ENCODE measurements at regions not wholly inside any gene's neighbourhood (a gene's known extent, or its start where the extent isn't known, plus 50 kb on each side); places are given as distances from the start of the nearest gene placed in this dataset.

GRCh38 chr9:129497813-129498450, 123.0 kb downstream of the C9orf50 start:
- peaks cover 20% of the 10 kb centered on the region for H3K4me1 ChIP-seq (ENCODE audit: control insufficient read depth, insufficient read depth, low read length, poor library complexity, severe bottlenecking)
- no peak for DNase-seq
- no peaks in the 10 kb centered on the region for H3K27me3 ChIP-seq (replicated peaks; ENCODE audit: control insufficient read depth, insufficient read depth, low read length, poor library complexity, severe bottlenecking)
- no peak overlapping the region for H3K4me3 ChIP-seq (ENCODE audit: insufficient read depth, low read depth, low read length, poor library complexity, severe bottlenecking)
- no peak overlapping the region for H3K27ac ChIP-seq (ENCODE audit: insufficient read depth, low read length, poor library complexity, severe bottlenecking)
- no peaks in the 10 kb centered on the region for H3K36me3 ChIP-seq (ENCODE audit: control insufficient read depth, insufficient read depth, low read length)
- no peaks in the 10 kb centered on the region for H3K9me3 ChIP-seq (ENCODE audit: control insufficient read depth, low read length)

- Histone ChIP-seq H3K9me3 (ENCODE audit: control insufficient read depth, low read length) (no peaks in the 10 kb centered on the region), H3K27me3 (replicated peaks; ENCODE audit: control insufficient read depth, insufficient read depth, low read length, poor library complexity, severe bottlenecking) (no peaks in the 10 kb centered on the region), H3K4me3 (ENCODE audit: insufficient read depth, low read depth, low read length, poor library complexity, severe bottlenecking) (peak overlapping the region; percentile 65), H3K27ac (ENCODE audit: insufficient read depth, low read length, poor library complexity, severe bottlenecking) (peak overlapping the region; percentile 60), H3K4me1 (ENCODE audit: control insufficient read depth, insufficient read depth, low read length, poor library complexity, severe bottlenecking) (peaks cover 20% of the 10 kb centered on the region), H3K36me3 (ENCODE audit: control insufficient read depth, insufficient read depth, low read length) (no peaks in the 10 kb centered on the region)
- no peak for DNase-seq
Observed at GRCh38 chr9:129497005-129497812, 123.7 kb downstream of the C9orf50 start.

GRCh38 chr9:129496473-129497004, 124.4 kb downstream of the C9orf50 start:
- peaks cover 21% of the 10 kb centered on the region for H3K4me1 ChIP-seq (ENCODE audit: control insufficient read depth, insufficient read depth, low read length, poor library complexity, severe bottlenecking)
- peak; percentile 64 to 69 (median 66) for DNase-seq

DNA sequence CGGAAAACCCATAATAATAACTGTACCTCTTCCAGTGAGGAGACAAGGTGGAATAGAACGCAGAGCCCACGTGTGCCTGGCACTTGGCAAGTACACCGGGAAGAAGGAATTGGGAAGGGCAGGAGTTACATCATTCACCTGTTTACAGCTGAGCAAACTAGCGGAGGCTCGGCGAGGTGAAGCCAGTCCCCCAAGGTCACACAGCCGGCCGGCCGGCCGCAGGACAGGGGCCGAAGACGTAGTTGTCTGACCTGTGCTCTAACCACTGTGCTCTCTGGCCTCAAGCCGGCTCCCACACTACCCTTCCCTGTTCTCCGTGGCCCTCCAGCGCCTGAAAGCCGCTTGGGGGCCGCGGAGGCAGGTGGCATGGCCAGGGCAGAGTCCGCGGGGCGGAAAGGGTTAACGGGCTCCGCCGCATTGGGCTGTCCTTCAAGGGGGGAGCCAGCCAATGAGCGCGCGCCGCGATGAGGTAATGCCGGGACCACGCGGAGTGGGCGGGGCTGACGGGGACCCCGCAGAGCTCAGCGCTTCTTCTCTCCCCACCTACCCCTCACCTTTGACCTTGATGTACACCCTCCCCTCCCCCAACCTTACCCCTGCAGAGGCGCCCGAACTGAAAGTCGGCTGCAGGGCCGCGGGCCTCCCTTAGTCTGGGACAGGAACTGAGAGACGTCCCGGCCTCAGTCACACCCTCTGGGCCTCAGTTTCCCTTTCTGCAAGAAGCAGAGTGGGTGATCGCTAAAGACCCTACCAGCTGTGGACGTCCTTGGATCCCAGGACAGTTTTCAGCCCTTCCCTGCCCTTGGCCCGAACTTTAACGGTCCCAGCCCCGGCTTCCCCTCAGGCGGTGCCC, 125.1 kb downstream of the C9orf50 start:
- H3K27ac ChIP-seq (ENCODE audit: insufficient read depth, low read length, poor library complexity, severe bottlenecking): peak overlapping the region; percentile 60
- H3K4me1 ChIP-seq (ENCODE audit: control insufficient read depth, insufficient read depth, low read length, poor library complexity, severe bottlenecking): peaks cover 28% of the 10 kb centered on the region
- no peaks in the 10 kb centered on the region for H3K9me3 ChIP-seq (ENCODE audit: control insufficient read depth, low read length)
- H3K4me3 ChIP-seq (ENCODE audit: insufficient read depth, low read depth, low read length, poor library complexity, severe bottlenecking): peak overlapping the region; percentile 65
- H3K27me3 ChIP-seq (replicated peaks; ENCODE audit: control insufficient read depth, insufficient read depth, low read length, poor library complexity, severe bottlenecking): no peaks in the 10 kb centered on the region
- DNase-seq: peak; percentile 70 to 76 (median 70)
- H3K36me3 ChIP-seq (ENCODE audit: control insufficient read depth, insufficient read depth, low read length): no peaks in the 10 kb centered on the region

More at GRCh38 chr9:129496473-129497004, 124.4 kb downstream of the C9orf50 start:
- peak overlapping the region; percentile 60 for H3K27ac ChIP-seq (ENCODE audit: insufficient read depth, low read length, poor library complexity, severe bottlenecking)
- peak overlapping the region; percentile 65 for H3K4me3 ChIP-seq (ENCODE audit: insufficient read depth, low read depth, low read length, poor library complexity, severe bottlenecking)
- no peaks in the 10 kb centered on the region for H3K9me3 ChIP-seq (ENCODE audit: control insufficient read depth, low read length)
- no peaks in the 10 kb centered on the region for H3K27me3 ChIP-seq (replicated peaks; ENCODE audit: control insufficient read depth, insufficient read depth, low read length, poor library complexity, severe bottlenecking)
- H3K36me3 ChIP-seq (ENCODE audit: control insufficient read depth, insufficient read depth, low read length): no peaks in the 10 kb centered on the region

- Histone ChIP-seq H3K27ac (ENCODE audit: insufficient read depth, low read length, poor library complexity, severe bottlenecking) (no peak overlapping the region), H3K4me1 (ENCODE audit: control insufficient read depth, insufficient read depth, low read length, poor library complexity, severe bottlenecking) (peaks cover 43% of the 10 kb centered on the region), H3K4me3 (ENCODE audit: insufficient read depth, low read depth, low read length, poor library complexity, severe bottlenecking) (no peak overlapping the region), H3K9me3 (ENCODE audit: control insufficient read depth, low read length) (no peaks in the 10 kb centered on the region), H3K36me3 (ENCODE audit: control insufficient read depth, insufficient read depth, low read length) (no peaks in the 10 kb centered on the region), H3K27me3 (replicated peaks; ENCODE audit: control insufficient read depth, insufficient read depth, low read length, poor library complexity, severe bottlenecking) (no peaks in the 10 kb centered on the region)
- DNase-seq: no peak
Observed at GRCh38 chr9:129494113-129494789, 126.7 kb downstream of the C9orf50 start.

- Histone ChIP-seq H3K36me3 (ENCODE audit: control insufficient read depth, insufficient read depth, low read length) (no peaks in the 10 kb centered on the region), H3K9me3 (ENCODE audit: control insufficient read depth, low read length) (no peaks in the 10 kb centered on the region), H3K27ac (ENCODE audit: insufficient read depth, low read length, poor library complexity, severe bottlenecking) (no peak overlapping the region), H3K27me3 (replicated peaks; ENCODE audit: control insufficient read depth, insufficient read depth, low read length, poor library complexity, severe bottlenecking) (no peaks in the 10 kb centered on the region), H3K4me1 (ENCODE audit: control insufficient read depth, insufficient read depth, low read length, poor library complexity, severe bottlenecking) (peaks cover 47% of the 10 kb centered on the region), H3K4me3 (ENCODE audit: insufficient read depth, low read depth, low read length, poor library complexity, severe bottlenecking) (no peak overlapping the region)
- DNase-seq: no peak
Observed at GRCh38 chr9:129493706-129494047, 127.2 kb downstream of the C9orf50 start.

GRCh38 chr9:129493002-129493705, 127.7 kb downstream of the C9orf50 start:
- no peak for DNase-seq
- peaks cover 49% of the 10 kb centered on the region for H3K4me1 ChIP-seq (ENCODE audit: control insufficient read depth, insufficient read depth, low read length, poor library complexity, severe bottlenecking)

GRCh38 chr9:129491487-129491855, 129.4 kb downstream of the C9orf50 start:
- DNase-seq: no peak

More at GRCh38 chr9:129493002-129493705, 127.7 kb downstream of the C9orf50 start:
- H3K27ac ChIP-seq (ENCODE audit: insufficient read depth, low read length, poor library complexity, severe bottlenecking): no peak overlapping the region
- no peaks in the 10 kb centered on the region for H3K36me3 ChIP-seq (ENCODE audit: control insufficient read depth, insufficient read depth, low read length)
- no peaks in the 10 kb centered on the region for H3K27me3 ChIP-seq (replicated peaks; ENCODE audit: control insufficient read depth, insufficient read depth, low read length, poor library complexity, severe bottlenecking)
- no peaks in the 10 kb centered on the region for H3K9me3 ChIP-seq (ENCODE audit: control insufficient read depth, low read length)
- no peak overlapping the region for H3K4me3 ChIP-seq (ENCODE audit: insufficient read depth, low read depth, low read length, poor library complexity, severe bottlenecking)

More at GRCh38 chr9:129491487-129491855, 129.4 kb downstream of the C9orf50 start:
- H3K9me3 ChIP-seq (ENCODE audit: control insufficient read depth, low read length): no peaks in the 10 kb centered on the region
- peak overlapping the region; percentile 98 for H3K27ac ChIP-seq (ENCODE audit: insufficient read depth, low read length, poor library complexity, severe bottlenecking)
- H3K4me3 ChIP-seq (ENCODE audit: insufficient read depth, low read depth, low read length, poor library complexity, severe bottlenecking): no peak overlapping the region
- peaks cover 61% of the 10 kb centered on the region for H3K4me1 ChIP-seq (ENCODE audit: control insufficient read depth, insufficient read depth, low read length, poor library complexity, severe bottlenecking)
- no peaks in the 10 kb centered on the region for H3K27me3 ChIP-seq (replicated peaks; ENCODE audit: control insufficient read depth, insufficient read depth, low read length, poor library complexity, severe bottlenecking)
- H3K36me3 ChIP-seq (ENCODE audit: control insufficient read depth, insufficient read depth, low read length): no peaks in the 10 kb centered on the region
